Epithelial cell of proximal tubule (primary cell): ENCODE measurements at regions not wholly inside any gene's neighbourhood (a gene's known extent, or its start where the extent isn't known, plus 50 kb on each side); places are given as distances from the start of the nearest gene placed in this dataset.

Source experiments
- DNase-seq: peaks from one replicate; pipeline ENCODE4 v3.0.0-alpha.2; 2011; ENCODE audit warnings: low read depth
- H3K4me3 ChIP-seq: 2 replicates; pipeline ENCODE4 v1.5.1; 2011; ENCODE audit warnings: low read depth, mild to moderate bottlenecking, low read length
- CTCF ChIP-seq: conservative IDR thresholded peaks from 2 replicates; pipeline ENCODE4 v1.5.1; 2012; ENCODE audit warnings: low read depth, mild to moderate bottlenecking, low read length

GRCh38 chr1:55534565-55535121 lies 319.5 kb upstream of the USP24 start:
- no peak for DNase-seq
- no peak overlapping the region for H3K4me3 ChIP-seq
- TF ChIP-seq CTCF: no peak

- H3K4me3 ChIP-seq: no peak overlapping the region
- no peak for TF ChIP-seq CTCF
- peak; percentile 23 for DNase-seq
These were observed 316.5 kb upstream of the USP24 start for GRCh38 chr1:55531644-55532043.

GRCh38 chr1:55530749-55531478 lies 315.8 kb upstream of the USP24 start:
- no peak for TF ChIP-seq CTCF
- no peak overlapping the region for H3K4me3 ChIP-seq
- DNase-seq: no peak

GRCh38 chr1:55529017-55529416 lies 313.9 kb upstream of the USP24 start:
- no peak for DNase-seq
- H3K4me3 ChIP-seq: no peak overlapping the region
- TF ChIP-seq CTCF: no peak

GRCh38 chr1:55527831-55528230 lies 312.7 kb upstream of the USP24 start:
- DNase-seq: no peak
- TF ChIP-seq CTCF: no peak

DNA sequence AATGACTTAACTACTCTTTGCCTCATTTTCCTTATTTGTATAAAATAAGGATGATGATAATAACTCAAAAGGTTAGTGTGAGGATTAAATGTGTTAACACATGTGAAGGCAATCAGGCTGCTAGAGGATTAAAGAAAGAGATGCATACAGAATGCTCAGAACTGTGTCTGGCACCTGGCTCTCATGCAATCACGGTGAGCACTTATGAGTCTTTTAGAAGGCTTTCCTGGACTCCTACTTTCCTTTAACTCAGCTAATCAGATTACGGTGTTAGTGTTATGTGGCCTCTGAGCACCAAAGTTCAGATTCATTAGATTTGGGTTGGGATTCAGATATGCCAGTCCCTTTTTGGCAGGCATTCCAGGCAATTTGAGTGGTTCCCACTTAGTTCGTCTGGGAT lies 311.6 kb upstream of the USP24 start:
- no peak for TF ChIP-seq CTCF
- DNase-seq: no peak
- no peak overlapping the region for H3K4me3 ChIP-seq

More at GRCh38 chr1:55527831-55528230, 312.7 kb upstream of the USP24 start:
- no peak overlapping the region for H3K4me3 ChIP-seq

DNA sequence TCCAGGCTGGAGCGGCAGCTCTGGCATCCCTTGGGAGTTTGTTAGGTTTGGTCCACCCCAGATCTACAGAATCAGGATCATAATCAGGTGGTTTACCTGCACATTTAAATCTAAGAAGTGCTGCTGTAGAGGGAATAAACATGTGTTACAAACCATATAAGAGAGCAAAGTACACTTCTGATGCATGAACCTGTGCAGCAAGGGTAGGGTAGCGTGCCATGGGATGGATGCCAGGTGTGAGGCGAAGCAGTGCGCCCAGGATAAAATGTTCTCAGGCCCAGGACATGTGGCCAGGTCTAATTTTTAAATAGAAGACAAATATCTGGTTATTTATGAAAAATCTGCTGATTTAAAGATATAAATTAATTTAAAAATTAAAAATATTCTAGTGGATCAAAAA lies 308.8 kb upstream of the USP24 start:
- DNase-seq: no peak
- TF ChIP-seq CTCF: no peak

More for the DNA sequence above, 308.8 kb upstream of the USP24 start:
- no peak overlapping the region for H3K4me3 ChIP-seq
